ENCODE measurements at regions not wholly inside any gene's neighbourhood (a gene's known extent, or its start where the extent isn't known, plus 50 kb on each side); places are given as distances from the start of the nearest gene placed in this dataset.
"Not testable (repeated sequence)": the region's sequence is repeated elsewhere in the genome, so short reads cannot be mapped to it uniquely, and the experiment has no call there.

DNA sequence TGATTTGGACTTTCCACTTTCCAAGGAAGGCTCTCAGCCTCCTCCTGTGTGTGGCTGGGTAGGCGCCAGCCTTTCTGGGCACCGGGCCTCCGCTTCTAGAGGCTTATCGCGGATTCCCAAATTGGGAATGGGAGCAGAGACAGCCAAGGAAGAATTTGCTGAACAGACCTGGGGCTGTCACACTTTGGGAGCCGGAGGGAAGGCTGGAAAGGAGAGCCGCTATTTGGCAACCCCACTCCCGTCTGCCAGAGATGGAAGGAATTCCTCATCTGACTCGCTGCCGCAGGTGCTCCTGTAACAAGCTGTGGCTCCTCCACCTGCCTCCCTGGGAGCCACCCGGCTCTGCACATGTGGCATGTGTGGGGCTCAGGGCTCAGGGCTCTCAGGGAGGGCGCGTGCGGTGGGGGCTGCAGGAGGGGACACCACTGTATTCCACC is 50.8 kb upstream of the ECHDC3 start:
- no peak for FAIRE-seq
- no peak for DNase-seq (ENCODE audit: extremely low spot score, insufficient read length, low read depth)

DNA sequence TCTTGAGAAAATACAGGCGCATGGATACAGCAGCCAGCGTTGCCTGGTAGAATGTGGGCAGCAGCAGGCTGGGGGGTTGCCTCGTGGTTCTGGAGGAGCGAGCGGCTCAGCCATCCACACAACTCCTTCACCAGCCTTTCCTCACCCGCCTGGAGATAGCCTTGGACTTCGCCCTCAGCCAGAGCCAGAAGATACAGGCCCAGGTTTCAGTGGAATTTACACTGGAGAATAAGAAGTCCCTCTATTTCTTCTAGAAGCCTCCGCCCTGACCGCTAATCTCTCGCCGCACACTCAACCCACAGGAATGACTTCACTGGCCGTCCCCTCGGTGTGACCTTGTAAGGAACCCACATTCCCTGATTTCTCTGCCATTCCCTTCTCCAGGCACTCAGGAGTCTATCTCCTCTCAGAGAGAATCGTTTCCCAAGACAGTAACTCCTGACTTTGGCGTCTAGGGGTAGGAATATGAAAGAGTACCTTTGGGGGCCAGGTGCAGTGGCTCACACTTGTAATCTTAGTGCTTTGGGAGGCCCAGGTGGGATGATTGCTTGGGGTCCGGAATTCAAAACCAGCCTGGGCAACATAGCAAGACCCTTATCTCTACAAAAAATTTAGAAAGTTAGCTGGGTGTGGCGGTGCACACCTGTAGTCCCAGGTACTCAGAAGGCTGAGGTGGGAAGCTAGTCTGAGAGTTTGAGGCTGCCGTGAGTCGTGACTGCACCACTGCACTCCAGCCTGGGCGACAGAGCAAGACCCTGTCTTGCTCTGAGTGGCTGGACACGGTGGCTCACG is 52.0 kb upstream of the ECHDC3 start:
- no peak for DNase-seq (ENCODE audit: extremely low spot score, insufficient read length, low read depth)
- no peak for FAIRE-seq

DNA sequence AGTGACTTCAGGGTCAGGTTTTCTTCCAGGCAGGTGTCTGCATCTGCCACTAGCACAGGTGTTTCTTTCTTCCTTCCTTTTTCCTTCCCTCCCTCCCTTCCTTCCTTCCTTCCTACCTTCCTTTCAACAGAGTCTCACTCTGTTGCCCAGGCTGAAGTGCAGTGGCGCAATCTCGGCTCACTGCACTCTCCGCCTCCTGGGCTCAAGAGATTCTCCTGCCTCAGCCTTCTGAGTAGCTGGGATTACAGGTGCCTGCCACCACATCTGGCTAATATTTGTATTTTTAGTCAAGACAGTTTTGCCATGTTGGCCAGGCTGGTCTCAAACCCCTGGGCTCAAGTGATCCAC is 53.8 kb upstream of the ECHDC3 start:
- not testable (repeated sequence) for DNase-seq (ENCODE audit: extremely low spot score, insufficient read length, low read depth); FAIRE-seq

DNA sequence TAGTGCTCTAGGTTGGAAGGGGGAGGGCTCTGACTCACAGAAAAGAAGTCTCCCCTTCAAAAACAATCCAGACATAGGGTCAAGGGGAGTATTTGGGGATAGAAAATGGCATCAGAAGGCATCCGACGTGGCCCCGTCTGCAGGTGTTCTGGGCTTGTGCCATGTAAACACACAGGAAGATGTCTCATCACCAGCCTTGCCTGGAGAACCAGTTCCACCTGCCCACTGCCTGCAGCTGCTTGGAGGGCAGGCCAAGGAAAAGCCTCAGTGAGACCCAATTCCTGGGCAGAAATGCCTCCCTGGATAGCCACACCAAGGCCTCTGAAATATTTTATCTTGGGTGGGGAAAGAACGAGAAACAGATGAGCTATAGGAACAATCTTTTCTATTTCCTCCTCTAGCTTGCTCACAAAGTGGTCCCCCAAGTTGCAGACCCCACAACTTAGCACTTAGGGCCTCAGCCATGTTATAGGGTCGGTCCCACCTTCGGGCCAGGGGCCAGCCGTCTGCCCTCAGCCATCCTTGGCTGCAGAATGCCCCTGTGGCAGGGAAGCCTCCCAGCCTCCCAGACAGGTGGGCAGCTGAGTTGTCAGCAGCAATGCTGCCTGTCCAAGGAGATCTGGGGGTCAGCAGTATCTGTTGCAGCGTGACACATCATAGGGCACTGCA is 54.3 kb upstream of the ECHDC3 start:
- no peak for FAIRE-seq
- no peak for DNase-seq (ENCODE audit: extremely low spot score, insufficient read length, low read depth)

DNA sequence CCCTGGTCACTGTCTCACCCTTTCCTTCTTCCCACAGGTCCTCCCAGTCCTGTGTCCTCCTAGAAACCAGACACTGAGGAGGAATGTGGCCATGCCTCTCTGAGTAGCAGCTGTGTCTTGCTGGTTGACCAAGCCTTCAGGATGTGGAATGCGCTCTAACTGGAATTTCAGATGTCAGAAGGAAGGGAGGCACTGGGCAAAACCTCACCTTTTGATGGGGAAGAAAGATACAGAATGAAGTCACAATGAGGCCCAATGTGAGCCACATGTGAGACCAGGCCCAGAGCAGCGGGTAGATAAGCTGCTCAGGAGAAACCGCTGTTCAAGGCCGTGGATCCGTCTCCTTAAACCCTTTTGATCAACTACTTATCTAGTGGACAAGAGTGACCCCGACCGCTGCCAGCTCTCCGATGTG is 54.8 kb upstream of the ECHDC3 start:
- DNase-seq (ENCODE audit: extremely low spot score, insufficient read length, low read depth) (no peak), FAIRE-seq (no peak)

DNA sequence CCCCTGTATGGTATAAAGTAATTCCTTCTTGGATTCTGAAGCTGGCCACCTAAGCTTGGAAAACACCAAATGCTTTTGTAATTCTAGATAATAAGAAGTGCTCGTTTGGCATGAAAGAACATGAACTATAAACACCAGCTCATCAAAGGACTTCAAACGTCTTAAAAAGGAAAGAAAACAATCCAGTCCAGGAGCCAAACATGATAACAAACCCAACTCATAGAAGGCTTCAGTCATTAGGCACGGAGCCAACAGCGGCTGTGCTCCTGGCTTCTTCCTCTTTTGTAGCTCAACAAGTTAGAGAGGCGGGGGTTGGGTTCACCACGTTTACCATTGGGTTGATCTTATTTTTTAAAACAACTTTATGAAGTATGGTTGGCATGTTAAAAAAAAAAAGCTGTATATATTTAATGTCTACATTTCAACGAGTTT is 56.4 kb upstream of the ECHDC3 start:
- FAIRE-seq (peak; percentile 75), DNase-seq (ENCODE audit: extremely low spot score, insufficient read length, low read depth) (peak; percentile 56)

DNA sequence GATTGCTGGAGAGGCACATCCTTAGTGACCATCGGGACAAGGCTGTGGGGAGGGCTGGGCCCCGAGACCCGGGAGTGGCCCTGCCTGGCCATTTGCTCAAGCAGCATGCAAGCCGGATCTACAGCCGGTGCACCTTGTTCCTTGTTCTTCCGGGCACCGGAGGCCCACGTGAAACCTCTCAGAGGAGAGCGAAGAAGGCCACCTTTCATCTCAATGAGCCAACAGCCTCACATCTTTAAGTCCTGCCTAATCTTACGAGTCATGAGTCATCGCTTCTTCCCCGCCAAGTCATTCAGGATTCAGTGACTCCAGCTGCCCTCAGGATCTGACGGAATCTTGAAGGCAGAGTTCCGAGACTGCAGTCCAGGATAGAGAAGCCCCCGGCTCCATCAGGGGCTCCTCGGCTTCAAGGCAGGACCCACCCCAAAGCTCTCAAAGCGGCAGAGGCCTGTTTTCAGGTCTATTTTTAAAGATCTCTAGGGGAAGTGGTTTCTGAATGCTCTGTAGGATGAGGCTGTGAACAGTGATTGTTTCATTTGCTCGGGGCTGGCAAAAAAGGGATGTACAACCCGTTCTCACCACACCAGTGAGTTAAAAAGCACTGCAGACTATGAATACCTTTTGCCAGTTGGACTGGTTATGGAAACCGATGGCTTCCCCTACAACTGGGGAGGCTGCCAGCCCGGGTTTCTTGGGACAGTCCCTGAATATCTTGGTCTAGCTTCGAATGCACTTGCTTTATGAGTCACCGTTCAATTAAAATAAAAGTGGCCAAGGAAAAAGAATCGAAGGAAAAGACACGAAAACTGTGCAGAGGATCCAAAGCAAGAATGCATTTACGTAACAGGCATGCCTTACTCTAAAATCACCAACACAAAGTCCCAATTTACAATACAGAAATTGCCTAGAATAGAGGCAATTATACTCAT is 57.2 kb upstream of the ECHDC3 start:
- peak; percentile 92 for FAIRE-seq
- DNase-seq (ENCODE audit: extremely low spot score, insufficient read length, low read depth) = no peak

DNA sequence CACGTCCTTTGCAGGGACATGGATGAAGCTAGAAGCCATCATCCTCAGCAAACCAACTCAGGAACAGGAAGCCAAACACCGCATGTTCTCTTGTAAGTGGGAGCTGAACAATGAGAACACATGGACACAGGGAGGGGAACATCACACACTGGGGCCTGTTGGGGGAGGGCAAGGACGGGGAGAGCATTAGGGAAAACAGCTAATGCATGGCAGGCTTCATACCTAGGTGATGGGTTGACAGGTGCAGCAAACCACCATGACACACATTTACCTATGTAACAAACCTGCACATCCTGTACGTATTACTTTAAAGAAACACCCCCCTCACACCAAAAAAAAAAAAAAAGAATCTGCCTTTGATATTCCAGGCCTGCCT is 57.9 kb upstream of the ECHDC3 start:
- FAIRE-seq; DNase-seq (ENCODE audit: extremely low spot score, insufficient read length, low read depth): not testable (repeated sequence)

DNA sequence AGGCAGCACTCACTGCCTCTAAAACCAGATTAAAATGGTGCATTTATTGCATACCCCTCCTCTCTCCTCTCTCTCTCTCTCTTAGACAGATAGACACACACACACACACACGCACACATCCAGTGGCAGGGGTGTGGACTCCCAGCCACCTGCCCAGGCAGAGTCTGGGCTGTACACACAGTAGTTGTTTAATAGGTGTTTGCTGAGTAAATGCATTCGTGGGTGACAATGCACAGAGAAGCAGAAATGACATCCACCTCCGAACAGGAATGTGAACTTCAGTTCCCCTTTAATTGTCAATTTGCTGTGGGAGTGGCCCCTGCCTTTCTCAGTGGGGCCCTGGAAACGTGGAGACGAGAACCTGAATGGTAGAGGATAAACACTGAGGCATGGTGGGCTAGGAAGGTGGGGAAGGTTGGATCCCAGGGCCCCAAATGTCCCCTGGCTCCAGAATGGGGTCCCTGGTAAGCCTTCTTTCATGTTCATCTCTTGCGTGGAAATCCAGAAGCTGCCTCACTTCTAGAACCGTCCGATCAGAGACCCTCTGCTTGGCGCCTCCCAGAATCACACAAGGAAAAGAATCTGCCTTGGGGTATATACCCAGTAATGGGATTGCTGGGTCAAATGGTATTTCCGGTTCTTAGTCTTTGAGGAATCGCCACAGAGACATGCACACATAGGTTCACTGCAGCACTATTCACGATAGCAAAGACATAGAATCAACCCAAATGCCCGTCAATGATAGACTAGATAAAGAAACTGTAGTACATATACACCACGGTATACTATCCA is 58.5 kb upstream of the ECHDC3 start:
- no peak for DNase-seq (ENCODE audit: extremely low spot score, insufficient read length, low read depth)
- FAIRE-seq = peak; percentile 58

DNA sequence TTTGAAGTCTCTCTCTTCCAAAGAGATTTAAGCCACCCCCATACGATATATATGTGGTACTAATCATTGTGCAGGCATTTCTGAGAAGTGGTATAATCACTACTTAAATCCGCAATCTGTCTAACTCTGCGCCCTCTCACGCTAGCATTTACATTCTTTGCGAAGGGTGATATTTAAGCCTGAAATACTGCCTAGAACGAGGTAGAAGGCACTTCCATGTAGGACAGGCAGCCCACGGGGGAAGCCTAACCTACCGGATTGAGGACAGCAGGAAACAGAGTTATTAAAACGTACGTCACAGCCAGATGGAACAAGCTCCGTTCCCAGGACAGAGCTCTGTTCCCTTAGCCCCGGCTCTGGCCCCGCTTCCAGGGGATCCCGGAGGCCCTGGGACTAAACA is 59.3 kb upstream of the ECHDC3 start:
- FAIRE-seq (no peak), DNase-seq (ENCODE audit: extremely low spot score, insufficient read length, low read depth) (no peak)

DNA sequence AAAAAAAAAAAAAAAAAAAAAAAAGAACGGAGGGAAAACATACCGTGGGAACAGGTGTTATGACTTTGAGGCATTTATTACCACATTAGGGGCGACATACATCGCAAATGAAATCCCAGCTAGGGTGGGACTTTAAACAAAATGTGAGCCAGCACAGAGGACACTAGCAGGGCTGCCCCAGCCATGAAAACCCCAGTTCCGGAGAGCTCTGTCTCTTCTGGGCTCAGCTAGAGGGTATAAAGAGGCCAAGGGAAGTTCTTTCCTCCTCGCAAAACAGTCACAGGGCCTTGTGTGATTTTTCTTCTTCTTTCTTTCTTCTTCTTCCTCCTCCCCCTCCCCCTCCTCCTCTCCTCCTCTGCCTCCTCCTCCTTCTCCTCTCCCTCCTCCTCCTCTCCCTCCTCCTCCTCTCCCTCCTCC is 59.9 kb upstream of the ECHDC3 start:
- no peak for FAIRE-seq

DNA sequence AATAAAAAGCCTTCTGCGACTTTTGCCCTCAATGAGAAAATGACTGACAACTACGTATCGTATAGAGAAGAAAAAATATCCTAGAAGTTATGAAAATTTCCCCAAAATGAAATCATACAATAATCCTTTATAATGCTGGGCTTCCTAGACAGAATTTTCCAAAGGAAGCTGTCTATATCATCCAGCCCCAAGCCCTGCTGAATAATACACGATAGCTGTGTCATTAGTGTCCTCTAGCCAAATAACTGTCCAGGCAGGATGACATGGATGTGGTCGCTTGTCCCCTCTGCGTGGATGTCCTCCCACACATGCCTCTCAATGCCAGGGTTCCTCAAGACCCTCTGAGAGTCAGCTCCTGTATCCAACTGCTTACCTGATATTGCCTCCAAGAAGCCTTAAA is 61.7 kb upstream of the ECHDC3 start:
- DNase-seq (ENCODE audit: extremely low spot score, insufficient read length, low read depth) = no peak
- FAIRE-seq = no peak

More for the DNA sequence above, 59.9 kb upstream of the ECHDC3 start:
- DNase-seq (ENCODE audit: extremely low spot score, insufficient read length, low read depth) = no peak

DNA sequence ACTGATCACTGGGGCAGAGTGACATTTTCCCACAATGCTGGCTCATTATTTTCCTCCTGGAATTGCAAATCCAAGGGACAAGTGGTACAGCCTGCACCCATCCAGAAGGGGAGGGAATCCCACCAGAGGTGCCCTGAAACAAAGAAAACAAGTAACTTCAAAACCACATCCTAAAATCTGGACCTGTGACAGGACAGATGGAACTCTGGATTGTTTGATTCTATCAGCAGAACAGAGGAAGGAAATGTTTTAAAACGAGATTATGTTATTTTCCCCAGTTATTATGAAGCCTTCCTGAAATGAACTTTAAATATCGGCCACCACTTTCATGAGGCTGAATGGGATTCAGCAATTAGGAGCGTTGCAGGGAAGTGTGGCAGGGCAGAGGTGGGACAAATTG is 62.2 kb upstream of the ECHDC3 start:
- no peak for DNase-seq (ENCODE audit: extremely low spot score, insufficient read length, low read depth)
- no peak for FAIRE-seq

DNA sequence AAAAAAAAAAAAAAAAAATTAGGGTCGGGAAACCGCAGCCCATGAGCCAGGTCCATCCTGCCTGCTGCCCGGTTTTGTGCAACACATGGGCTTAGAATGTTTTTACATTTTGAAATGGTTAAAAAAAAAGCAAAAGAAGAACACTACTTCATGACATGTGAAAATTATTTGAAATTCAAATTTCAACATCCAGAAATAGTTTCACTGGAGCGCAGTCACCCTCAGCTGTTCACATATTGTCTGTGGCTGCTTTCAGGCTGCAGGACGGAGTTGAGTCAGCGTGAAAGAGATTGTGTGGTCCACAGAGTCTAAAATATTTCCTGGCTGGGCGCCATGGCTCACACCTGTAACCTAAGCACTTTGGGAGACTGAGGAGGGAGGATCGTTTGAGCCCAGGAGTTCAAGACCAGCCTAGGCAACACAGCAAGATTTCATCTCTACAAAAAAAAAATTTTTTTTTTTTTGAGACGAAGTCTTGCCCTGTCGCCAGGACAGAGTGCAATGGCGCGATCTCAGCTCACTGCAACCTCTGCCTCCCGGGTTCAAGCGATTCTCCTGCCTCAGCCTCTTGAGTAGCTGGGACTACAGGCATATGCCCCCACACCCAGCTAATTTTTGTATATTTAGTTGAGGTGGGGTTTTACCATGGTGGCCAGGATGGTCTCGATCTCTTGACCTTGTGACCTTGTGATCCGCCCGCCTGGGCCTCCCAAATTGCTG is 63.9 kb upstream of the ECHDC3 start:
- DNase-seq (ENCODE audit: extremely low spot score, insufficient read length, low read depth) = peak; percentile 75
- peak; percentile 99 for FAIRE-seq

DNA sequence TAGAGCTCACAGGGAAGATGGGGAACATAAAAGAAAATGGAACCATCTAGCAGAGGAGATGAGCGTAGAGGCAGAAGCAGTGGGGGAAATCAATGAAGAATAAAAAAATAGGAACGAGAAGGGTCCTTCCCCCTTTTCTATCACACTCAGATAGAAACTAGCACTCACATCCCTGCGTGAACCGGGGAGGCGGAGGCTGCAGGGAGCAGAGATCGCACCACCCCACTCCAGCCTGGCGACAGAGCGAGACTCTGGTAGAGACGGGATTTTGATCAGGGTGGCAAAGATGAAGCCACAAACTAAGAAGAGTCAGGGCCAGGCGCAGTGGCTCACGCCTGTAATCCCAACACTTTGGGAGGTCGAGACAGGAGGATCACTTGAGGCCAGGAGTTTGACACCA is 64.7 kb upstream of the ECHDC3 start:
- DNase-seq (ENCODE audit: extremely low spot score, insufficient read length, low read depth) (no peak), FAIRE-seq (no peak)

DNA sequence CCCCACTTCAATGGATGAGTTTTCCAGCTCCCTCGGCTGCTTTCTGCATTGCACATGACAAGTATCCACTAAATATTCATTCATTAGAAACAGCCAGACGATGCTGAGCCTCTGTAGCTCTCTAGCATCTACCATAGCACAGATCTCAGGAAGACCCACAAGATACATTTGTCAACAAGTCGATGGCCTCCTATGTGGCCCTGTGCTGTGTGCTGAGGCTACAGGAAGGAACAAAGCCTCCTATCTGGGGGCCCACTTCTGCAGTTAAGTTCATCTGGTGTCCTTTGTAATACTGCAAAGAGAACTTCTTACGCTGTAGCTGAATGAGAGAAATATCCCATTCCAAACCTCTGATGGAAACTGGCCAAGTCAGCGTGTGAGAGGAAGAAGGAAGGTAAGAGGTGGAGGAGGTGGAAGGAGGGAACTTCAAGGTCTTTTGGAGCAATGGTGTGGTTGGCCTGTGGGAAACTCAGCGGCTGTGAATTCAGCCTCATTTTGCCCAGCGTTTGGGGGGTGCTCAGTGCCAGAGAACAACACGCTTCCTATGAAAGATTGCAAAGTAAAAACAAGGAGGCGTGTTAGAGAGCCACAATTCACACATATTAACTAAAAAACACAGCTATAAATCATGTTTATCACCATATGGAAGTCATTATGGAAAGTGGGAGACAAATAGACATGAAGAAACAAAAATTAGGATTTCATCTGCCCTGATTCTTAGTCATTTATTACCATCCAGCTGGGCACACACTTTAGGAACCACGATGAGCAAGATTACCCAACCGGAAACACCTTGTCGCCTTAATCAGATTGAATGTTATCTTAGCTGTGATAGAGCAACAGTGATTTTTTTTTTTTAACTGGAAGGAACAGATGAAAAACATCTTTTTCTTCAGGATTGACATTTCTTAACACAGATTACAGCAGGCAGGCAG is 62.2 kb upstream of the USP6NL start:
- DNase-seq (ENCODE audit: extremely low spot score, insufficient read length, low read depth) (no peak), FAIRE-seq (peak; percentile 66)

DNA sequence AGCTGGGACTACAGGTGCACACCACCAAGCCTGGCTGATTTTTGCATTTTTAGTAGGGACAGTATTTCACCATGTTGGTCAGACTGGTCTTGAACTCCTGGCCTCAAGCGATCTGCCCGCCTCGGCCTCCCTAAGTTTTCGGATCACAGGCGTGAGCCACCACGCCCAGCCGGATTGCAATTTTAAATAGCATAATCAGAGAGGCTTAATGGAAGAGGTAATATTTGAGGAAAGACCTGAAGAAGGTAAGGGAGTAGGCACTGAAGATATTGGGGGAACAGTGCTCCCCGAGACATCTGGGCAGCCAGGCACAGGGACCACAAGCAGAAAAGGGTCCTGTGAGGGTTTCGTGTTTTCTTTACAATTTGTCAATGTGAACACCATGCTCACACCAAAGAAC is 61.4 kb upstream of the USP6NL start:
- DNase-seq (ENCODE audit: extremely low spot score, insufficient read length, low read depth) (no peak), FAIRE-seq (no peak)

DNA sequence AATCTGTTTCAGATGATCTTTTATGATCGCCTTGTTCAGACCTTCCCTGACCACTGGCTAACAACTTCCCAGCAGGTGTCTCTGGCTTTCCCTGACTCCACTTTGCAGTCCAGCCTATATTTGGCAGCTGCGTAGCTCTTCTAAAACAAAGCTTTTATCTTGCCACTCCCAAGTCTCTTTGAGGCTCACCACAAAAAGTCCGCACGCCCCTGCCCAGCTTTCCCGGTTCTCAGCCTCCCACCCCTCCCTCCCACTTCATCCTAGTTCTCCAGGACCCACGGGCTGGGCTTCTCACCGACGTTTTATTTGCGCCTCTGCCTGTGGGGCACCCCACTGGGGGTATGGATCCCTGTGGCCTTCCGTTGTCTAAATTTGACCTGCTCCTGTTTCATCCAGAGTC is 58.9 kb upstream of the USP6NL start:
- DNase-seq (ENCODE audit: extremely low spot score, insufficient read length, low read depth) (no peak), FAIRE-seq (no peak)
